K562 (cell line): ENCODE measurements at regions not wholly inside any gene's neighbourhood (a gene's known extent, or its start where the extent isn't known, plus 50 kb on each side); places are given as distances from the start of the nearest gene placed in this dataset.

Experiments
- ATAC-seq: fragments of 200-7000 bp; cut with Tn5 transposase; 3 replicates; pipeline ENCODE4 v1.9.1; 2020; ENCODE audit warnings: moderate library complexity
- BruUV-seq: library from RNA; stranded (reverse); fragments of 400-500 nt; replicated peaks from 2 replicates; lab custom pipeline; 2021; lab: Mats Ljungman, UMichigan
- CTCF ChIA-PET: fragments of 300-600 bp; formaldehyde crosslinking; extraction: SDS; loops from one replicate; lab custom pipeline; 2021; ENCODE audit warnings: low intra/inter-chr PET ratio; lab: Yijun Ruan, JAX
- POLR2A ChIA-PET: fragments of 300-600, 350-650 bp; sonication (Branson Sonifier 250); formaldehyde crosslinking; extraction: SDS; loops from one replicate; lab custom pipeline; 2021; ENCODE audit warnings: antibody characterized with exemption, inconsistent platforms; lab: Yijun Ruan, JAX
- DNase-seq, 4 experiments: peaks; one replicate each; pipeline versions ENCODE4 v3.0.0 to v3.0.0-alpha.2; 2011 to 2018; ENCODE audit warnings: low spot score in 3 of 4, mixed read lengths in 3 of 4; ENCODE audit errors: extremely low read depth in 1 of 4
- FAIRE-seq: peaks from 2 replicates; lab custom pipeline; 2011; peaks lifted over from hg19 to GRCh38; lab: Jason Lieb, UNC
- H2AFZ ChIP-seq: 2 replicates; pipeline ENCODE4 v1.6.0; 2011; ENCODE audit warnings: low read depth, low read length, control low read depth, inconsistent platforms
- H3K27ac ChIP-seq: fragments of 200-600 bp; 3 replicates; pipeline ENCODE4 v1.8.0; 2011; ENCODE audit warnings: low read depth, mild to moderate bottlenecking, control low read depth, inconsistent platforms, low read length, moderate library complexity, mixed read lengths; ENCODE audit errors: extremely low read depth
- H3K27me3 ChIP-seq, 2 experiments: fragments of 300-600 bp in 1 of 2; 2 replicates in 1 of 2; 3 replicates in 1 of 2; pipeline versions ENCODE4 v1.6.0 to v1.8.0; 2011; ENCODE audit warnings: inconsistent platforms in 2 of 2, low read length in 2 of 2, mild to moderate bottlenecking in 1 of 2, mixed read lengths in 1 of 2, moderate library complexity in 1 of 2; ENCODE audit not compliant: control insufficient read depth in 2 of 2, insufficient read depth in 2 of 2
- H3K36me3 ChIP-seq: fragments of 300-600 bp; 3 replicates; pipeline ENCODE4 v1.8.0; 2011; ENCODE audit warnings: mild to moderate bottlenecking, low read length, inconsistent platforms; ENCODE audit not compliant: control insufficient read depth, insufficient read depth
- H3K4me1 ChIP-seq, 2 experiments: fragments of 200-600 bp in 1 of 2; replicated peaks in 1 of 2; 2 replicates in 1 of 2; 3 replicates in 1 of 2; pipeline versions ENCODE4 v1.5.1 to v1.8.0; 2011; ENCODE audit warnings: inconsistent platforms in 2 of 2, low read length in 2 of 2, mild to moderate bottlenecking in 1 of 2, mixed read lengths in 1 of 2, moderate library complexity in 1 of 2; ENCODE audit not compliant: control insufficient read depth in 2 of 2, insufficient read depth in 2 of 2
- H3K4me2 ChIP-seq: 2 replicates; pipeline ENCODE4 v1.6.1; 2011; ENCODE audit warnings: low read length, control low read depth, inconsistent platforms, mixed read lengths; ENCODE audit not compliant: insufficient read depth
- H3K4me3 ChIP-seq: fragments of 200-600 bp; sonication (generic), shearing (Covaris generic); 2 replicates; pipeline ENCODE4 v1.5.1; 2016; ENCODE audit warnings: control low read depth, inconsistent platforms
- H3K79me2 ChIP-seq: fragments of 200-600 bp; 3 replicates; pipeline ENCODE4 v1.8.0; 2011; ENCODE audit warnings: low read length, inconsistent platforms; ENCODE audit not compliant: control insufficient read depth, insufficient read depth
- H3K9ac ChIP-seq, 2 experiments: 2 replicates each; pipeline versions ENCODE4 v1.6.0 to v1.6.1; 2011; ENCODE audit warnings: low read depth in 2 of 2, low read length in 2 of 2, control low read depth in 1 of 2, inconsistent platforms in 1 of 2, mild to moderate bottlenecking in 1 of 2, mixed read lengths in 1 of 2; ENCODE audit not compliant: insufficient read depth in 1 of 2
- H3K9me1 ChIP-seq: one replicate; pipeline ENCODE4 v1.6.0; 2011; ENCODE audit warnings: inconsistent platforms, mild to moderate bottlenecking, low read length, moderate library complexity; ENCODE audit not compliant: control insufficient read depth, insufficient read depth
- H3K9me3 ChIP-seq: replicated peaks from 2 replicates; pipeline ENCODE4 v1.5.1; 2011; ENCODE audit warnings: low read depth, low read length, inconsistent platforms; ENCODE audit not compliant: control insufficient read depth, insufficient read depth
- H4K20me1 ChIP-seq: replicated peaks from 2 replicates; pipeline ENCODE4 v1.6.1; 2011; ENCODE audit warnings: low read length, inconsistent platforms, mixed read lengths; ENCODE audit not compliant: control insufficient read depth, insufficient read depth
- ARID4B ChIP-seq: sonication (generic); formaldehyde crosslinking; IDR thresholded peaks from 2 replicates; pipeline ENCODE4 v1.8.0; 2022; ENCODE audit warnings: mild to moderate bottlenecking, missing genetic modification reagents
- DNMT1 ChIP-seq: fragments of 450-650 bp; IDR thresholded peaks from 2 replicates; pipeline ENCODE4 v1.6.1; 2016; ENCODE audit warnings: antibody characterized with exemption, mild to moderate bottlenecking
- FOXA1 ChIP-seq: fragments of 450-650 bp; IDR thresholded peaks from 2 replicates; pipeline ENCODE4 v1.6.1; 2016; ENCODE audit warnings: mild to moderate bottlenecking, borderline replicate concordance
- FOXP4 ChIP-seq: sonication (generic); formaldehyde crosslinking; IDR thresholded peaks from 2 replicates; pipeline ENCODE4 v1.8.0; 2022; ENCODE audit warnings: mild to moderate bottlenecking, missing genetic modification reagents, borderline replicate concordance
- HINFP ChIP-seq: fragments of 450-650 bp; conservative IDR thresholded peaks from 2 replicates; pipeline ENCODE4 v1.6.1; 2016; ENCODE audit warnings: missing genetic modification characterization, low read depth, mild to moderate bottlenecking, control low read depth, missing compliant biosample characterization
- HMG20A ChIP-seq: fragments of 450-650 bp; formaldehyde crosslinking; conservative IDR thresholded peaks from 2 replicates; pipeline ENCODE4 v1.4.0; 2020; ENCODE audit warnings: mild to moderate bottlenecking, mixed read lengths
- HNRNPL ChIP-seq: fragments of 200-400 bp; formaldehyde crosslinking; IDR thresholded peaks from 2 replicates; pipeline ENCODE4 v1.6.1; 2017; ENCODE audit warnings: low read depth, mild to moderate bottlenecking, low read length
- LCOR ChIP-seq: sonication (generic); formaldehyde crosslinking; IDR thresholded peaks from 2 replicates; pipeline ENCODE4 v1.8.0; 2022; ENCODE audit warnings: mild to moderate bottlenecking, missing genetic modification reagents
- MEIS2 ChIP-seq: fragments of 450-650 bp; IDR thresholded peaks from 2 replicates; pipeline ENCODE4 v1.6.1; 2014; ENCODE audit warnings: mild to moderate bottlenecking; ENCODE audit not compliant: partially characterized antibody
- NUFIP1 ChIP-seq: fragments of 450-650 bp; IDR thresholded peaks from 2 replicates; pipeline ENCODE4 v1.6.1; 2018; ENCODE audit not compliant: partially characterized antibody
- RNF219 ChIP-seq: fragments of 250-450 bp; sonication (Bioruptor Pico); IDR thresholded peaks from 2 replicates; pipeline ENCODE4 v1.5.0; 2022; ENCODE audit warnings: mild to moderate bottlenecking
- TFAM ChIP-seq: fragments of 250-450 bp; sonication (Bioruptor Pico); conservative IDR thresholded peaks from 2 replicates; pipeline ENCODE4 v1.5.0; 2021; ENCODE audit warnings: mild to moderate bottlenecking, moderate library complexity
- ZNF133 ChIP-seq: fragments of 250-450 bp; sonication (Bioruptor Pico); IDR thresholded peaks from 2 replicates; pipeline ENCODE4 v1.4.0; 2020; ENCODE audit warnings: mild to moderate bottlenecking
- ZNF778 ChIP-seq: fragments of 450-650 bp; formaldehyde crosslinking; IDR thresholded peaks from 2 replicates; pipeline ENCODE4 v1.4.0; 2020; ENCODE audit warnings: mild to moderate bottlenecking, moderate library complexity
- WGBS: fragments of 100-300 bp; shearing (Covaris generic); methylation state at CpG from one replicate; pipeline ENCODE4 v1.1.6; 2016; ENCODE audit warnings: low coverage, mixed read lengths; ENCODE audit not compliant: insufficient coverage; ENCODE audit errors: missing lambda C conversion rate; 5-methylcytosine and 5-hydroxymethylcytosine counted together
- in situ Hi-C: fragments of 300-500 bp; cut with MboI; formaldehyde crosslinking; loops from 4 replicates; pipeline ENCODE4 v1.15.0; 2018; ENCODE audit warnings: inconsistent platforms, mixed read lengths
- intact Hi-C: fragments of 100-400 bp; cut with micrococcal nuclease; formaldehyde crosslinking; loops from 2 replicates; pipeline ENCODE4 v1.14.2; 2022

GRCh38 chr5:153404747-153405146 lies 85.7 kb upstream of the GRIA1 start:
- H3K4me1 ChIP-seq: no peaks in the 10 kb centered on the region
- BruUV-seq: no TSS peak
- no peaks in the 10 kb centered on the region for H3K27me3 ChIP-seq
- H3K4me3 ChIP-seq: no peak overlapping the region
- no peaks in the 10 kb centered on the region for H3K79me2 ChIP-seq
- ChIA-PET CTCF (no interaction called here), POLR2A (no interaction called here)
- H3K9ac ChIP-seq: no peak overlapping the region
- no peak for DNase-seq
- in situ Hi-C loops: no loop called here
- H3K4me2 ChIP-seq: no peak overlapping the region
- FAIRE-seq: no peak
- intact Hi-C loops: no loop called here
- H3K27ac ChIP-seq: no peak overlapping the region
- H3K9me1 ChIP-seq: no peaks in the 10 kb centered on the region
- no peaks in the 10 kb centered on the region for H3K36me3 ChIP-seq
- H4K20me1 ChIP-seq: no peaks in the 10 kb centered on the region
- no peak for ATAC-seq
- WGBS: 1% methylated on average over 6 of the region's 7 CpGs
- H2AFZ ChIP-seq: no peak overlapping the region
- 0 out of 2 replicates have a peak, but pooled peaks cover 2% of the 10 kb centered on the region for H3K9me3 ChIP-seq
- TF ChIP-seq HINFP (tag) (no peak), LCOR (no peak), DNMT1 (no peak), MEIS2 (no peak), HMG20A (CRISPR knock-in tag) (no peak), TFAM (no peak), ZNF133 (CRISPR knock-in tag) (no peak), FOXA1 (no peak), ZNF778 (no peak), RNF219 (CRISPR knock-in tag) (no peak), HNRNPL (no peak), FOXP4 (CRISPR knock-in tag) (no peak), ARID4B (CRISPR knock-in tag) (no peak), NUFIP1 (no peak)
